ENCODE measurements at regions not wholly inside any gene's neighbourhood (a gene's known extent, or its start where the extent isn't known, plus 50 kb on each side); places are given as distances from the start of the nearest gene placed in this dataset.

DNA sequence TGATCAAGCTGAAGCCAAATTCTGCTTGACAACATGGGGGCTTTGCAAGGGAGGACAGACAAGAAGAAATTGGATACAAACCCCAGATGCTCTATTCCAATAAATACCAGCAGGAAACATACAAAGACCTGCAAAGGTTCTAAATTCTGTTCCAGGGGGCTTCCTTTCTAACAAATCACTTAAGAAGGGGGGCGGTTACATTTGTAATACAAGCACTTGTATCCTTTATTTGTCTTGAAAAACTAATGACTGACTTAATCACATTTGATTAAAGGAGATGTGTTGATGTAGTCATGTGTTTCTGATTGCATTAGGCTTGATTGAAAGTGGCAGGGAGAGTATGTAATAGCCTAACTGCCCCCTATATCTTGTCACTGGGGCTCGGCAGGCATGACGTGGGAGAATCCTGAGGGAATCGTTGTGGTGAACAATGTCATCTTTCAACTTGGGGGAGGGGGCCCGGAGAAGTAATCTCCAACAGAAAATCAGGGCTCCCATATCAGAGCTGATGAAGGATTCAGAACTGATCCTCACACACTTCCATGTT lies 361.7 kb downstream of the INSC start:
- no peak overlapping the region for H3K23ac ChIP-seq (ENCODE audit: insufficient read length, low read depth, low read length)
- no peak overlapping the region for H3K4me2 ChIP-seq (ENCODE audit: insufficient read depth, insufficient read length, low read length)
- no peak overlapping the region for H3K27ac ChIP-seq (ENCODE audit: insufficient read length, low read depth, low read length)
- H3K23me2 ChIP-seq (ENCODE audit: insufficient read length, low read depth, low read length, poor library complexity, severe bottlenecking): no peaks in the 10 kb centered on the region
- WGBS (ENCODE audit: extremely low coverage, insufficient read length, low lambda C conversion rate): no CpG with 5 or more reads among the region's 5 CpGs
- no peak overlapping the region for H2AK5ac ChIP-seq (ENCODE audit: insufficient read length, low read length)
- DNase-seq: no peak
- H3K79me1 ChIP-seq (ENCODE audit: insufficient read depth, low read depth, low read length, poor library complexity, severe bottlenecking): no peaks in the 10 kb centered on the region
- no peaks in the 10 kb centered on the region for H4K20me1 ChIP-seq (ENCODE audit: control insufficient read depth, insufficient read depth, insufficient read length)
- H3K9me3 ChIP-seq (ENCODE audit: control insufficient read depth, low read depth, low read length): no peaks in the 10 kb centered on the region
- no peak overlapping the region for H3K56ac ChIP-seq (ENCODE audit: insufficient read length, low read depth, low read length)
- H2BK5ac ChIP-seq (ENCODE audit: insufficient read length, low read length): no peak overlapping the region
- no peak overlapping the region for H2BK15ac ChIP-seq (ENCODE audit: low read depth, low read length)
- H2BK120ac ChIP-seq (ENCODE audit: low read depth, low read length, poor library complexity, severe bottlenecking): no peak overlapping the region
- no peak overlapping the region for H2AFZ ChIP-seq (ENCODE audit: low read length)
- H4K5ac ChIP-seq (ENCODE audit: insufficient read length, low read depth, low read length): no peak overlapping the region
- H3K27me3 ChIP-seq (ENCODE audit: insufficient read depth, low read length): no peaks in the 10 kb centered on the region
- H3K14ac ChIP-seq (ENCODE audit: insufficient read depth, low read length): no peak overlapping the region
- no peak overlapping the region for H3K9ac ChIP-seq (ENCODE audit: extremely low read depth, insufficient read length, low read length)
- H3K18ac ChIP-seq (ENCODE audit: insufficient read length, low read depth, low read length): no peak overlapping the region
- no peak overlapping the region for H3K4ac ChIP-seq (ENCODE audit: low read depth, low read length)
- H2BK12ac ChIP-seq (ENCODE audit: insufficient read length, low read depth, low read length): no peak overlapping the region
- H3K9me3 Mint-ChIP-seq: no peaks in the 10 kb centered on the region
- no peak overlapping the region for H3K27ac Mint-ChIP-seq
- no peak overlapping the region for H3T11ph ChIP-seq (ENCODE audit: low read length)
- peaks cover 22 to 25% of the 10 kb centered on the region in 2 experiments for H3K4me1 Mint-ChIP-seq
- peaks cover 1% of the 10 kb centered on the region; the same call in 1 of the 2 replicates for H3K27me3 Mint-ChIP-seq (ENCODE audit: low read depth)
- no peaks in the 10 kb centered on the region for H3K36me3 Mint-ChIP-seq (ENCODE audit: insufficient read depth in 1 of 3, low read depth in 3 of 3)
- no peaks in the 10 kb centered on the region for H3K79me2 ChIP-seq (ENCODE audit: insufficient read depth, low read length)
- H4K8ac ChIP-seq (replicated peaks; ENCODE audit: insufficient read length, low read depth, low read length): no peak overlapping the region
- H2BK20ac ChIP-seq (ENCODE audit: low read depth, low read length, poor library complexity, severe bottlenecking): peak overlapping the region; percentile 60
- peaks cover 6% of the 10 kb centered on the region for H3K4me1 ChIP-seq (ENCODE audit: insufficient read depth, low read length)
- H3K4me3 Mint-ChIP-seq: no peak overlapping the region
- H4K91ac ChIP-seq (ENCODE audit: insufficient read length, low read depth, low read length): no peak overlapping the region
- TF ChIP-seq, protein P1, sequence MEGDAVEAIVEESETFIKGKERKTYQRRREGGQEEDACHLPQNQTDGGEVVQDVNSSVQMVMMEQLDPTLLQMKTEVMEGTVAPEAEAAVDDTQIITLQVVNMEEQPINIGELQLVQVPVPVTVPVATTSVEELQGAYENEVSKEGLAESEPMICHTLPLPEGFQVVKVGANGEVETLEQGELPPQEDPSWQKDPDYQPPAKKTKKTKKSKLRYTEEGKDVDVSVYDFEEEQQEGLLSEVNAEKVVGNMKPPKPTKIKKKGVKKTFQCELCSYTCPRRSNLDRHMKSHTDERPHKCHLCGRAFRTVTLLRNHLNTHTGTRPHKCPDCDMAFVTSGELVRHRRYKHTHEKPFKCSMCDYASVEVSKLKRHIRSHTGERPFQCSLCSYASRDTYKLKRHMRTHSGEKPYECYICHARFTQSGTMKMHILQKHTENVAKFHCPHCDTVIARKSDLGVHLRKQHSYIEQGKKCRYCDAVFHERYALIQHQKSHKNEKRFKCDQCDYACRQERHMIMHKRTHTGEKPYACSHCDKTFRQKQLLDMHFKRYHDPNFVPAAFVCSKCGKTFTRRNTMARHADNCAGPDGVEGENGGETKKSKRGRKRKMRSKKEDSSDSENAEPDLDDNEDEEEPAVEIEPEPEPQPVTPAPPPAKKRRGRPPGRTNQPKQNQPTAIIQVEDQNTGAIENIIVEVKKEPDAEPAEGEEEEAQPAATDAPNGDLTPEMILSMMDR (conservative IDR thresholded peaks at IDR 0.05): no peak

All from H9 (cell line).